ENCODE measurements at regions not wholly inside any gene's neighbourhood (a gene's known extent, or its start where the extent isn't known, plus 50 kb on each side); places are given as distances from the start of the nearest gene placed in this dataset.
A peak's percentile ranks its signal among the peaks of the same experiment; 100 is the strongest.

DNA sequence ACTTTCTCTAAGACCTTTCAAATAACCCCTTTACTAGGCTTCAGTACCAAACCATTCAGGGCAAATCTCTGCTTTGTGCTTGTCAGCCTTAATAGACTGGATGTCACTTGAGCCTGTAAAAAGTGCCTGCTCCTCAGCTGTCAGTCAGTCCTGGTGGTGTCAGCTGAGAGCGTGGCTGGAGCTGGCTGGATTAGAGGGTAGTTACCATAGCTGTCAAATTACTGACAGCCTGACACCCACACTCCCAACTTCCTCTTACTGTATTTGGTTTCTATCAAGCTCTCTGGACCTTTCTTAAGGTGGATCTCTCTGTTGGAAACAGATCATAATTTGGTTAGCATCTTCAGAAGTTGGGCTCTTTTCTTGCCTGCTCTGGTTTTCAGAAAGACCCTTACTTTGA is 371.4 kb upstream of the ATP5MC3 start:
- no peak for DNase-seq

DNA sequence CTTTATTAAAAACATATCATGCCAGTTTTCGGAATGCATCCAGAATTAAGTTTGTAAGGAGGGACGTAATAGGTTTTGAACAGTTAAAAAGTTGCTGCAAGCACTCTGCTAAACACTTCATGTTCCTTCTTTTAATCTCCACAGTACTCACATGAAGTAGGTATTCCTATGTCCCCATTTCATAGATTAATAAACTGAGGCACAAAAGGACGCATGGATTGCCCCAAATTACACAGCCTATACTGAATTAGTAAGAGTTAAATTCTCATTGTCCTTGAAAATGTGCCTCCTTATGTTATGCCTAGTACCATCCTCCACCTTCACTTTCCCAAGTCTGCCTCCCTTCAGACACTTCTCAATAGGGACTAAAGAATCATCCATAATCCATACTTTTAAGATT is 358.9 kb upstream of the ATP5MC3 start:
- no peak for DNase-seq

DNA sequence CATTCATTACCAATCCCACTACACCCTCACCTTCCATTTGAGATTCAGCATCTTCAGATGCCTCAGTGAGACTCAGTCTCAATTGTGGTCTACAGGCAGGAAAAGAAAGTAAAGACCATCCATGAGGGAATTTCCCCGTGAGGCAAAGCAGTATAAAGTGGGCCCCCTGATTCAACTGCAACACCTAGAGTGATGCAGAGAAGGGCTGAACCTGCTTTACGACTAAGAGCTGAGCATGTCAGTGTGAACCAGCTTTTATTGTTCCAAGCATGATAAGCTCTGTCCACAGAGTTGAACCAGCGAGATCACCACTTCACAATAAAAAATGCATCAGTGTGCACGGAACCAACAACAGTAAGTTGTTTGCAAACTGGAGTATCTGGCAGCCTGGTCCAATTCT is 357.6 kb upstream of the ATP5MC3 start:
- no peak for DNase-seq

GRCh38 chr2:175536059-175536458 is 354.5 kb upstream of the ATP5MC3 start:
- no peak for DNase-seq

- DNase-seq: no peak
These were observed 354.1 kb upstream of the ATP5MC3 start for GRCh38 chr2:175535631-175536030.

DNA sequence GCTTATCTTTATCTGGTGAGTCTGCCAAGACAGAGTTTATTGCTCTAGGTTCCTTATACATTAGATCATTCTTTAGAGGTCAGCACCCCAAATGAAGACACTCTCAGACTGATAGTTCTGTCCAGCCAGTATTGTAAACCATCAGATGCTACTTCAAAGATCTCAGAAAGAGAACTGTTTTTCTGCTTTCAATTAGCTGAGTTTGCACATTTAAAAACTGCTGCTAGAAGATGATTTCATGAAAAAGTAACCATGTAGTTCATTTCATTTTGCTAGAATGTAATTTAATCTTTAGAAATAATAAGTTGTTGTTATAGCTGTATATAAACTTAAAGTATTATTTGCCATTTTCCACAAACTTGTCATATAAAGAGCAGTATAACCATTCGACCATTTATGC is 344.5 kb upstream of the ATP5MC3 start:
- no peak for DNase-seq

DNA sequence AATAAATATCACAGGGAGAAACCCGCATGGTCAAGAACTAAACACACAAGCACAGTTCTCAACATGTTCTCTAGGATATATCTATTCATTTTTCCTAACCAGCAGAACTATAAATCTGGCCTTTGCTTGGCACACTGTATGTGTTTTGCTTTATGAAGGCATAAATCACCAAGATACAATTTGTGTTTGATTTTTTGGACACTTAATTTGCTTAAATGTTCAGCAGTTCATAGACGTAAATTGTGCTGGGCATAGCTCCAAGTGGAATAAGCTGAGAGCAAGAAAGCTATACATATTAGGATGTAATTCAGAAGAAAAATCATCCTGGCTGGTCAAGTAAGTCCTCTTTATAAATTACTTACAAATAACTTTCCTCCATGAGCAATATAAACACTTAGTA is 341.5 kb upstream of the ATP5MC3 start:
- no peak for DNase-seq

DNA sequence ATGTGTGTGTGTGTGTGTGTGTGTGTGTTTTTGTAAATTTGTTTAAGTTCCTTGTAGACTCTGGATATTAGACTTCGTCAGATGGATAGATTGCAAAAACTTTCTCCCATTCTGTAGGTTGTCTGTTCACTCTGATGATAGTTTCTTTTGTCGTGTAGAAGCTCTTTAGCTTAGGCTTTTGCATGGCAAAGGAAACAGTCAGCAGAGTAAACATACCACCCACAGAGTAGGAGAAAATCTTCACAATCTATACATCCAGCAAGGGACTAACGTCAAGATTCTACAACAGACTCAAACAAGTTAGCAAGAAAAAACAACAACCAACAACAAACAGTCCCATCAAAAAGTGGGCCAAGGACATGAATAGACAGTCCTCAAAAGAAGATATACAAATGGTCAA is 336.7 kb upstream of the ATP5MC3 start:
- DNase-seq: no peak

GRCh38 chr2:175516555-175516954 is 335.0 kb upstream of the ATP5MC3 start:
- DNase-seq: no peak

DNA sequence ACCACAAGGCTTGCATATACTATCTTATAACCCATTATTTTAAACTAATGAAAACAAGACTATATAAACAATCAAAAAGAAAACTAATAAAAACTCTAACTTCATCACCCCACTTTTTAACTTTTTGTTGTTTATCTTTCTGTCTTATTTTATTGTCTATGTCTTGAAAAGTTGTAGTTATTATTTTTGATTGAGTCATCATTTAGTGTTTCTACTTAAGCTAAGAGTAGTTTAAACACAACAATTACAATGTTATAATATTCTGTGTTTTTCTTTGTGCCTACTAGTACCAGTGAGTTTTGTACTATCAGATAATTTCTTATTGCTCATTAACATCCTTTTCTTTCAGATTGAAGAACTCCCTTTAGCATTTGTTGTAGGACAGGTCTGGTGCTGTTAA is 318.7 kb upstream of the ATP5MC3 start:
- no peak for DNase-seq

GRCh38 chr2:175490360-175490791 is 308.9 kb upstream of the ATP5MC3 start:
- no peak for DNase-seq

- DNase-seq: no peak
These were observed 296.7 kb upstream of the ATP5MC3 start for GRCh38 chr2:175478096-175478768.

DNA sequence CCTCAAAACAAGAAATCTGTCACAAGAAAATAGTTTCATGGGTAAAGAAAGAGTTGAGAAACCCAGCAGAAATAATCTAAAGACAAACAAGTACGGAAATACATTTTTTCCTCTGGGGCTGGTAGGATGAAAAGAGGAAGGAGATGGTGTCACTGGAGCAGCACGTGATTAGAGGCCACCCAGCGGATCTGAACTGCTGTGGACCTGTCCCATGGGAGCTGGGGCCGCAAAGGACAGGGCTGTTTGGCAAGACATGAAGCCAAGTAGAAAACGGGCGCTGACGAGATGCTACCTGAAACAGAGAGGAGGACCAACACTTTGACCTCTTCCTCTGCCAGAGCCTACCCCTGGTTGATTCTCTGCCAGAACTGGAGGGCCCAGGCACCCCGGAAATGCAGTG is 295.4 kb upstream of the ATP5MC3 start:
- DNase-seq: no peak

- DNase-seq: no peak
These were observed 294.9 kb upstream of the ATP5MC3 start for GRCh38 chr2:175476374-175476773.

DNA sequence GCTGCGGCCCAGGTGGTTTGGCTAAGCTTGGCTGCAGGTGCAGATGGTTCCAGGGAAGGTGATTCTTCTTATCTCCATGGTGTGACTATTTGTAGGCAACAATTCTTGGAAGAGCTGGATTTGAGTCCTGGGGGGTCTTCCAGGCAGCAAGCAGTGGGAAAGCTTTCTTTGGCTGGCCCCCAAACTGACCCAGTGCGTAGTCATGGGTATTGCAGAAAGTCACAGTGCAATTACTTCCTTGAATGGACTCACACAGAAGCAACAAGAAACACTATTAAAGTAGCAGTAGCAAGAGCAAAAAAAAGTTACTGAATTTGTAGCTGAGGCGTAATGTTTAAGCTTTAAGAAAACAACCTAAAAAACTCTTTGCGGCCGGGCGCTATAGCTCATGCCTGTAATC is 293.6 kb upstream of the ATP5MC3 start:
- DNase-seq: no peak

DNA sequence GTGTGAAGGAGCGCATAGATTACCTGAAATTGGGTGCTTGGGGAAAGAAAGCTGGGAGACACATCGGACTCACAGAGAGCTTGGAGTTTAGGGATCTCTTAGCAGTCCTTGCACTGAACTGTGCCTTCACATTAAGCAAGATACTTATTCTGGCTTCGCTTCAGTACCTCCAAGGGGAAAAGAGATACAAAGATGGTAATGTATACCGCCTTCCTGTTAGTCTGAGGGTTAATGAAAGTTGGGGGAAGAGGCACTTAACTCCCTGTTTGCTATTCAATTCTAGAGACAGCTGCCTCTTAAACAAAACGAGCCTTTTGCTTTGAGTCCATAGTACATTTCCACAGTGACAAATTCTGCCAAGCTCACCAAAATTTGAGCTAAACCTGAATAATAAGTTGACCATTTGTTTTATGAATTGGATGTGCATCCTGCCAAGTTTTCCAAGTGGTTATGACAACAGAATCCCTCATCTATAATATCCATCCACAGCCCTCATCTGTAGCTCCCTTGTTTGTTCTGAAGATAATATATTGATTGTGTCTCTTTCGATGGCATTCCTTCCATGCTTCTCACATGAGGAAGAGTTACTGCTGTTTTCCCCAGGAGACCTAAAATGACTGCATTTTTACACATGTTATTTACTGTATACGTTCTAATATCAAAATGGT is 287.1 kb upstream of the ATP5MC3 start:
- DNase-seq: peak; percentile 27

- DNase-seq: no peak
These were observed 283.6 kb upstream of the ATP5MC3 start for GRCh38 chr2:175465101-175465500.

GRCh38 chr2:175464311-175464670 is 282.8 kb upstream of the ATP5MC3 start:
- DNase-seq: no peak

- no peak for DNase-seq
These were observed 282.2 kb upstream of the ATP5MC3 start for GRCh38 chr2:175463589-175464310.

DNA sequence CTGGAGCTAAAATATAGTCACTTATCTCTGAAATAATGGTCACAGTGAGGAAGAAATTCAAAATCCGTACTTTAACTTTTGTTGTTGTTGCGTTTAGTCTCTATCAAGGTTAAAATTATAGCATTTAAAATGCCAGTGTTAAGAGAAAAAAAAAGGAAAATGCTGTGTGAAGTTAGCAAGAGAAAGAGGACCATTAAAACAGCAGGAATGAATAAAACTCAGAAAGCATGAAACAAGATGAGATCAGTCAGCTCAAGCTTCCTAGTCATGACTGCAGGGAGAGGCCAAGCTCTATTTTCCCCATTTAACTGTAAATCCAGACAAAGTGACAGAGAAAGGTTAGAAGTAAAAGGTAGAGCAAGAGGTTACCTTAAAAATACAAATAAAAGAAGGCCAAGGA is 281.7 kb upstream of the ATP5MC3 start:
- no peak for DNase-seq

DNA sequence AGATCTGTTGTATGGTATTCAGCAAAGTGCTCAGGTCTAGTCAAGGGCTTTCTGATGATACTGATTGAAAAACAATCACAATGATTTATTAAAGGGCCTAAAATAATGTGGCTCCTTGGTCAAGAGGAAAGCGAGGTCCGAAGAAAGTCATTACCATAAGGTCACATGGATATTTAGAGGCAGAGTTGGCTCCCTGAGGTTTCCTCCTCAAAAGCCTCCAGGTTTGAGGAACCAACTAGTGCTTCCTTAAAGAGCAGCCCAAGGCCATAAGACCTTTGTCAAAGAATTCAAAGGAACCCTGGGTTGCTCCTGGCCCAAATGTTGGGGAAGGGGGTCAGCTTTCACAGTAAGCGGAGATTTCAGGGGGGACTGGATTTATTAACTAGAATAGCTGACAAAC is 280.7 kb upstream of the ATP5MC3 start:
- DNase-seq: no peak

GRCh38 chr2:175461839-175462238 is 280.3 kb upstream of the ATP5MC3 start:
- no peak for DNase-seq

DNA sequence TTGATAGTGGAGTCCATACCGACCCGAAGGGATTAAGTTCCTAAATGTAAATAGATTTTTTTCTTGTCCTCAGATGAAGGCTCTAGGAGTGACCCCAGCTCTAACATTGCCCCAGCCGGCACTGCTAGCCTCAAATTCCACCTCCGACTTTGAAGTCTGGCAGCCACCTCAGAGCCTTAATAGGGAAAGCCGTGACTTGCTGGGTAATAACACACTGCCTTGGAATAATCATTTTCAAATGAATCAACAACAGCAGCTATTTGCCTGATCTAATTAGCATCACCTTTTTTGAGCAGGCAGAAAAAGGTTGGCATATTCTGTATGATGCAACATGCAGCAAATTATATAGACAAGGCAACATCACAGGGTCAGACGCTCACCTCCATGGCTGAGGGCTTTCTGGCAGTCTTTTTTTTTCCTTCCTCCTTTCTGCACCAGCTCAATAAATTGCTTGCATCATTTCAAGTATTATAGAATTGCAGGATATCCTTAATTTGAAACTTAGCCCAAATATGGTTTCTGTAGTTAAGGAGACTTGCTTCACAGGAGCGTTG is 276.5 kb upstream of the ATP5MC3 start:
- no peak for DNase-seq

GRCh38 chr2:175454953-175455389 is 273.5 kb upstream of the ATP5MC3 start:
- no peak for DNase-seq

Measured in DMS79 (cell line).